Ovary (tissue), 7 donors: ENCODE measurements at regions not wholly inside any gene's neighbourhood (a gene's known extent, or its start where the extent isn't known, plus 50 kb on each side); places are given as distances from the start of the nearest gene placed in this dataset.

Source experiments
- DNase-seq, 5 donors: peaks; one replicate each; pipeline ENCODE4 v3.0.0-alpha.2; 2019 to 2020
- H3K27ac ChIP-seq, 2 donors: fragments of 200-600 bp; one replicate each; pipeline versions ENCODE4 v1.5.1 to v1.8.0; 2019 to 2022
- H3K27me3 ChIP-seq: fragments of 200-600 bp; one replicate; pipeline ENCODE4 v1.8.0; 2022
- H3K36me3 ChIP-seq: fragments of 200-600 bp; sonication (generic); one replicate; pipeline ENCODE4 v1.5.1; 2019
- H3K4me1 ChIP-seq: one replicate; pipeline ENCODE4 v1.8.1; 2013; ENCODE audit warnings: mild to moderate bottlenecking, moderate library complexity; ENCODE audit not compliant: insufficient read depth
- H3K4me3 ChIP-seq: fragments of 200-600 bp; sonication (generic); one replicate; pipeline ENCODE4 v1.5.1; 2017
- H3K9me3 ChIP-seq, 2 donors: fragments of 200-600 bp in 1 of 2; sonication (generic) in 1 of 2; one replicate each; pipeline versions ENCODE4 v1.5.1 to v1.8.1; 2013 to 2019; ENCODE audit warnings: mild to moderate bottlenecking in 1 of 2, moderate library complexity in 1 of 2
- CTCF ChIP-seq, 3 donors: fragments of 450-650 bp in 2 of 3; fragments of 200-600 bp in 1 of 3; IDR thresholded peaks; one replicate each; pipeline versions ENCODE4 v1.5.1 to v1.8.0; 2016 to 2022; ENCODE audit warnings: antibody characterized with exemption in 3 of 3, mild to moderate bottlenecking in 1 of 3
- EP300 ChIP-seq: sonication (generic); formaldehyde crosslinking; IDR thresholded peaks from one replicate; pipeline ENCODE4 v1.6.1; 2017; ENCODE audit warnings: antibody characterized with exemption
- POLR2A ChIP-seq: fragments of 450-650 bp; IDR thresholded peaks from one replicate; pipeline ENCODE4 v1.6.1; 2017; ENCODE audit warnings: antibody characterized with exemption, mild to moderate bottlenecking, moderate library complexity
- WGBS, 3 donors: extraction: QIAGEN DNeasy Blood & Tissue Kit in 1 of 3; methylation state at CpG; one replicate each; pipeline versions ENCODE4 v1.1.5 to v1.1.7; 2013 to 2017; 5-methylcytosine and 5-hydroxymethylcytosine counted together
- intact Hi-C, 4 donors: fragments of 100-400 bp; cut with DNase I; formaldehyde crosslinking; loops; one replicate each; pipeline versions ENCODE4 v1.11.0 to v1.15.1; 2022 to 2023
- donor health status: DM: no; HTN: no; CAD: no; lungs with moderate emphysema.
- donor health status: DM: no; HTN: no; CAD: no.
- donor health status: Bipolar disorder and iron deficiency.
- donor health status: DM: no; HTN: no; CAD: no.
- donor health status: DM: yes; HTN: yes; CAD: no.

GRCh38 chrX:115494161-115494560, 66.8 kb upstream of the PLS3 start:
- H3K4me1 ChIP-seq, result no peaks in the 10 kb centered on the region
- H3K27ac ChIP-seq, result no peak overlapping the region
- no peaks in the 10 kb centered on the region for H3K36me3 ChIP-seq
- H3K4me3 ChIP-seq, result no peak overlapping the region
- no peak for DNase-seq
- no peak for TF ChIP-seq EP300
- no peak for TF ChIP-seq CTCF (IDR thresholded peaks at IDR 0.05)
- no peak for TF ChIP-seq POLR2A
- 49 to 56% (median 54%) methylated on average over 3 of the region's 3 CpGs for WGBS, 3 donors
- no peaks in the 10 kb centered on the region for H3K9me3 ChIP-seq
- H3K27me3 ChIP-seq, result no peaks in the 10 kb centered on the region
- intact Hi-C loops, result no loop called here

GRCh38 chrX:115499112-115499805, 61.7 kb upstream of the PLS3 start:
- H3K27me3 ChIP-seq, result no peaks in the 10 kb centered on the region
- H3K9me3 ChIP-seq, result no peaks in the 10 kb centered on the region
- TF ChIP-seq EP300 (no peak), POLR2A (no peak), CTCF (IDR thresholded peaks at IDR 0.05) (no peak)
- no peaks in the 10 kb centered on the region for H3K4me1 ChIP-seq
- H3K27ac ChIP-seq, result no peak overlapping the region
- intact Hi-C loops, result no loop called here
- H3K4me3 ChIP-seq, result no peak overlapping the region
- DNase-seq, result no peak
- no peaks in the 10 kb centered on the region for H3K36me3 ChIP-seq
- WGBS, 3 donors, result 41 to 47% (median 41%) methylated on average over 3 of the region's 3 CpGs

GRCh38 chrX:115503099-115503498, 57.9 kb upstream of the PLS3 start:
- no peak for DNase-seq
- Histone ChIP-seq H3K27ac (no peak overlapping the region), H3K4me1 (no peaks in the 10 kb centered on the region), H3K9me3 (no peaks in the 10 kb centered on the region), H3K36me3 (no peaks in the 10 kb centered on the region), H3K4me3 (no peak overlapping the region), H3K27me3 (no peaks in the 10 kb centered on the region)
- intact Hi-C loops, result no loop called here
- WGBS, 3 donors, result 42 to 55% (median 49%) methylated on average over 3 of the region's 3 CpGs
- TF ChIP-seq POLR2A (no peak), CTCF (IDR thresholded peaks at IDR 0.05) (no peak), EP300 (no peak)

- WGBS, 3 donors, result 61 to 74% (median 73%) methylated on average over 3 of the region's 3 CpGs
- TF ChIP-seq CTCF (IDR thresholded peaks at IDR 0.05), result no peak
- TF ChIP-seq POLR2A, result no peak
- TF ChIP-seq EP300, result no peak
- H3K9me3 ChIP-seq, result no peaks in the 10 kb centered on the region
- H3K27ac ChIP-seq, result no peak overlapping the region
- no peak overlapping the region for H3K4me3 ChIP-seq
- no peaks in the 10 kb centered on the region for H3K27me3 ChIP-seq
- no peaks in the 10 kb centered on the region for H3K4me1 ChIP-seq
- no peaks in the 10 kb centered on the region for H3K36me3 ChIP-seq
- DNase-seq, result no peak
- intact Hi-C loops, result no loop called here
Measured at GRCh38 chrX:115504167-115504566, 56.8 kb upstream of the PLS3 start.
